IMR-90 (cell line): ENCODE measurements at regions not wholly inside any gene's neighbourhood (a gene's known extent, or its start where the extent isn't known, plus 50 kb on each side); places are given as distances from the start of the nearest gene placed in this dataset.

Source experiments
- CEBPB ChIP-seq: IDR thresholded peaks from 2 replicates; pipeline ENCODE4 v1.6.1; 2012; ENCODE audit warnings: low read depth, low read length, improper control_type of control experiment
- CHD1 ChIP-seq: IDR thresholded peaks from 2 replicates; pipeline ENCODE4 v1.6.1; 2012; ENCODE audit warnings: low read depth, low read length, improper control_type of control experiment
- CTCF ChIP-seq: conservative IDR thresholded peaks from 2 replicates; pipeline ENCODE4 v1.5.1; 2012; ENCODE audit warnings: mild to moderate bottlenecking, low read depth, low read length, improper control_type of control experiment
- MXI1 ChIP-seq: IDR thresholded peaks from 2 replicates; pipeline ENCODE4 v1.6.1; 2012; ENCODE audit warnings: low read depth, mild to moderate bottlenecking, low read length, moderate library complexity, borderline replicate concordance
- POLR2A ChIP-seq: IDR thresholded peaks from 2 replicates; pipeline ENCODE4 v1.6.1; 2012; ENCODE audit warnings: mild to moderate bottlenecking, low read depth, low read length

- TF ChIP-seq CTCF: no peak
- no peak for TF ChIP-seq POLR2A
- no peak for TF ChIP-seq MXI1
- TF ChIP-seq CEBPB: no peak
- TF ChIP-seq CHD1: no peak
These were observed 391.0 kb upstream of the ID2 start for GRCh38 chr2:8290771-8291352.
